Vagina (tissue), 2 donors: ENCODE measurements at regions not wholly inside any gene's neighbourhood (a gene's known extent, or its start where the extent isn't known, plus 50 kb on each side); places are given as distances from the start of the nearest gene placed in this dataset.

Source experiments
- DNase-seq, 2 donors: peaks; one replicate each; pipeline ENCODE4 v3.0.0-alpha.2; 2017; ENCODE audit errors: extremely low spot score in 2 of 2
- H3K27ac ChIP-seq: fragments of 200-600 bp; sonication (generic); one replicate; pipeline ENCODE4 v1.5.1; 2019
- H3K27me3 ChIP-seq: fragments of 200-600 bp; sonication (generic); one replicate; pipeline ENCODE4 v1.5.1; 2019
- H3K36me3 ChIP-seq, 2 donors: fragments of 200-600 bp; sonication (generic); one replicate each; pipeline ENCODE4 v1.5.1; 2017 to 2019
- H3K4me1 ChIP-seq: fragments of 200-600 bp; sonication (generic); one replicate; pipeline ENCODE4 v1.5.1; 2019
- H3K4me3 ChIP-seq, 2 donors: fragments of 200-600 bp; sonication (generic); 1 replicate in 1 of 2; 2 replicates in 1 of 2; pipeline ENCODE4 v1.5.1; 2016 to 2019
- H3K9me3 ChIP-seq: fragments of 200-600 bp; sonication (generic); one replicate; pipeline ENCODE4 v1.5.1; 2019
- CTCF ChIP-seq, 3 experiments: fragments of 450-650 bp in 2 of 3; fragments of 200-600 bp in 1 of 3; sonication (generic) in 1 of 3; IDR thresholded peaks; one replicate each; pipeline ENCODE4 v1.5.1; 2017 to 2019; ENCODE audit warnings: antibody characterized with exemption in 3 of 3, mild to moderate bottlenecking in 2 of 3, moderate library complexity in 2 of 3
- POLR2A ChIP-seq, 2 donors: fragments of 450-650 bp; IDR thresholded peaks; one replicate each; pipeline ENCODE4 v1.6.1; 2017; ENCODE audit warnings: antibody characterized with exemption in 2 of 2, mild to moderate bottlenecking in 2 of 2, moderate library complexity in 2 of 2
- POLR2AphosphoS5 ChIP-seq, 2 donors: sonication (generic); formaldehyde crosslinking; IDR thresholded peaks; one replicate each; pipeline ENCODE4 v1.9.0; 2017; ENCODE audit warnings: antibody characterized with exemption in 2 of 2, mild to moderate bottlenecking in 2 of 2, low read depth in 1 of 2; ENCODE audit not compliant: insufficient read depth in 1 of 2
- intact Hi-C: fragments of 100-400 bp; cut with DNase I; formaldehyde crosslinking; loops from one replicate; pipeline ENCODE4 v1.15.1; 2023

GRCh38 chr1:218537122-218537913 is 192.2 kb downstream of the TGFB2 start:
- Histone ChIP-seq H3K27ac (peak overlapping the region; percentile 6), H3K36me3 (no peaks in the 10 kb centered on the region), H3K9me3 (no peaks in the 10 kb centered on the region), H3K27me3 (no peaks in the 10 kb centered on the region), H3K4me3 (no peak overlapping the region), H3K4me1 (no peaks in the 10 kb centered on the region)
- no peak for DNase-seq
- intact Hi-C loops: no loop called here
- peak in 1 of 2 donors; percentile 36 for TF ChIP-seq POLR2AphosphoS5 (IDR thresholded peaks at IDR 0.05; ENCODE audit: insufficient read depth in 1 of 2, low read depth in 1 of 2)
- TF ChIP-seq CTCF (IDR thresholded peaks at IDR 0.05): no peak

- Histone ChIP-seq H3K27ac (no peak overlapping the region), H3K9me3 (no peaks in the 10 kb centered on the region), H3K36me3 (no peaks in the 10 kb centered on the region), H3K27me3 (no peaks in the 10 kb centered on the region), H3K4me3 (no peak overlapping the region), H3K4me1 (no peaks in the 10 kb centered on the region)
- TF ChIP-seq POLR2A (IDR thresholded peaks at IDR 0.05) (no peak), POLR2AphosphoS5 (IDR thresholded peaks at IDR 0.05; ENCODE audit: insufficient read depth in 1 of 2, low read depth in 1 of 2) (no peak), CTCF (IDR thresholded peaks at IDR 0.05) (no peak)
- DNase-seq: no peak
- intact Hi-C loops: no loop called here
These were observed 193.2 kb downstream of the TGFB2 start for GRCh38 chr1:218538341-218538740.

GRCh38 chr1:218546314-218546713 is 201.2 kb downstream of the TGFB2 start:
- Histone ChIP-seq H3K4me3 (no peak overlapping the region), H3K27me3 (no peaks in the 10 kb centered on the region), H3K9me3 (no peaks in the 10 kb centered on the region), H3K36me3 (no peaks in the 10 kb centered on the region), H3K27ac (no peak overlapping the region), H3K4me1 (no peaks in the 10 kb centered on the region)
- DNase-seq: no peak
- no peak for TF ChIP-seq POLR2A (IDR thresholded peaks at IDR 0.05)
- TF ChIP-seq POLR2AphosphoS5 (IDR thresholded peaks at IDR 0.05; ENCODE audit: insufficient read depth in 1 of 2, low read depth in 1 of 2): no peak
- TF ChIP-seq CTCF (IDR thresholded peaks at IDR 0.05): no peak
- intact Hi-C loops: no loop called here

- no peak for DNase-seq
- Histone ChIP-seq H3K9me3 (no peaks in the 10 kb centered on the region), H3K27me3 (no peaks in the 10 kb centered on the region), H3K4me1 (no peaks in the 10 kb centered on the region), H3K36me3 (no peaks in the 10 kb centered on the region), H3K27ac (no peak overlapping the region), H3K4me3 (no peak overlapping the region)
- intact Hi-C loops: no loop called here
- TF ChIP-seq POLR2AphosphoS5 (IDR thresholded peaks at IDR 0.05; ENCODE audit: insufficient read depth in 1 of 2, low read depth in 1 of 2) (no peak), POLR2A (IDR thresholded peaks at IDR 0.05) (no peak), CTCF (IDR thresholded peaks at IDR 0.05) (no peak)
These were observed 203.0 kb downstream of the TGFB2 start for GRCh38 chr1:218547957-218548730.

GRCh38 chr1:218548764-218549163 is 203.6 kb downstream of the TGFB2 start:
- Histone ChIP-seq H3K4me1 (no peaks in the 10 kb centered on the region), H3K4me3 (no peak overlapping the region), H3K36me3 (no peaks in the 10 kb centered on the region), H3K9me3 (no peaks in the 10 kb centered on the region), H3K27ac (no peak overlapping the region), H3K27me3 (no peaks in the 10 kb centered on the region)
- TF ChIP-seq POLR2AphosphoS5 (IDR thresholded peaks at IDR 0.05; ENCODE audit: insufficient read depth in 1 of 2, low read depth in 1 of 2) (no peak), CTCF (IDR thresholded peaks at IDR 0.05) (no peak), POLR2A (IDR thresholded peaks at IDR 0.05) (no peak)
- no peak for DNase-seq
- intact Hi-C loops: no loop called here
